Endothelial cell of umbilical vein (primary cell): ENCODE measurements at regions not wholly inside any gene's neighbourhood (a gene's known extent, or its start where the extent isn't known, plus 50 kb on each side); places are given as distances from the start of the nearest gene placed in this dataset.

Experiments used
- BruUV-seq: library from RNA; stranded (reverse); fragments of 400-500 nt; replicated peaks from 2 replicates; lab custom pipeline; 2021; lab: Mats Ljungman, UMichigan
- CTCF ChIA-PET: fragments of 300-600, 350-600 bp; sonication (Branson Sonifier 250); formaldehyde crosslinking; loops from one replicate; lab custom pipeline; 2021; ENCODE audit warnings: antibody characterized with exemption, inconsistent platforms; lab: Charles Lee
- POLR2A ChIA-PET: fragments of 300-600, 350-600 bp; sonication (Branson Sonifier 250); formaldehyde crosslinking; loops from one replicate; lab custom pipeline; 2021; ENCODE audit warnings: antibody characterized with exemption, inconsistent platforms; lab: Charles Lee
- DNase-seq: peaks from one replicate; pipeline ENCODE4 v3.0.0-alpha.2; 2011; ENCODE audit warnings: low read depth, low spot score
- FAIRE-seq: peaks from 2 replicates; lab custom pipeline; 2011; peaks lifted over from hg19 to GRCh38; lab: Jason Lieb, UNC
- H2AFZ ChIP-seq: 2 replicates; pipeline ENCODE4 v1.6.0; 2012; ENCODE audit warnings: low read depth, low read length, control low read depth, inconsistent platforms
- H3K27ac ChIP-seq: 2 replicates; pipeline ENCODE4 v1.5.1; 2011; ENCODE audit warnings: low read depth, mild to moderate bottlenecking, control low read depth, low read length, moderate library complexity; ENCODE audit not compliant: insufficient read depth
- H3K27me3 ChIP-seq, 2 experiments: 2 replicates each; pipeline versions ENCODE4 v1.6.0 to v1.6.1; 2011; ENCODE audit warnings: low read length in 2 of 2, mixed read lengths in 1 of 2; ENCODE audit not compliant: control insufficient read depth in 2 of 2, insufficient read depth in 2 of 2
- H3K36me3 ChIP-seq, 2 experiments: 2 replicates in 1 of 2; 3 replicates in 1 of 2; pipeline ENCODE4 v1.5.1; 2011; ENCODE audit warnings: low read length in 2 of 2, mild to moderate bottlenecking in 1 of 2, moderate library complexity in 1 of 2; ENCODE audit not compliant: control insufficient read depth in 2 of 2, insufficient read depth in 2 of 2; ENCODE audit errors: extremely low read depth in 1 of 2
- H3K4me1 ChIP-seq: 3 replicates; pipeline ENCODE4 v1.5.1; 2011; ENCODE audit warnings: mild to moderate bottlenecking, low read length; ENCODE audit not compliant: control insufficient read depth, insufficient read depth; ENCODE audit errors: extremely low read depth
- H3K4me2 ChIP-seq: 2 replicates; pipeline ENCODE4 v1.6.1; 2011; ENCODE audit warnings: low read length, control low read depth, mixed read lengths; ENCODE audit not compliant: insufficient read depth
- H3K4me3 ChIP-seq, 3 experiments: fragments of 200-600 bp in 1 of 3; sonication (generic), shearing (Covaris generic) in 1 of 3; replicated peaks in 1 of 3; 2 replicates each; pipeline ENCODE4 v1.5.1; 2011 to 2016; ENCODE audit warnings: control low read depth in 3 of 3, low read length in 3 of 3, mild to moderate bottlenecking in 2 of 3, inconsistent platforms in 1 of 3, low read depth in 1 of 3, moderate library complexity in 1 of 3; ENCODE audit not compliant: insufficient read depth in 1 of 3
- H3K79me2 ChIP-seq: 2 replicates; pipeline ENCODE4 v1.6.0; 2012; ENCODE audit warnings: low read length, inconsistent platforms; ENCODE audit not compliant: control insufficient read depth, insufficient read depth
- H3K9ac ChIP-seq: replicated peaks from 2 replicates; pipeline ENCODE3; 2011; ENCODE audit warnings: low read length, control low read depth; ENCODE audit not compliant: insufficient read depth; ENCODE audit errors: extremely low read depth
- H3K9me1 ChIP-seq: replicated peaks from 3 replicates; pipeline ENCODE4 v1.6.0; 2011; ENCODE audit warnings: mild to moderate bottlenecking, low read length; ENCODE audit not compliant: control insufficient read depth, insufficient read depth; ENCODE audit errors: extremely low read depth
- H3K9me3 ChIP-seq: replicated peaks from 2 replicates; pipeline ENCODE4 v1.5.1; 2012; ENCODE audit warnings: low read length, inconsistent platforms; ENCODE audit not compliant: control insufficient read depth, insufficient read depth
- H4K20me1 ChIP-seq: replicated peaks from 2 replicates; pipeline ENCODE3; 2011; ENCODE audit warnings: mild to moderate bottlenecking, low read length; ENCODE audit not compliant: control insufficient read depth, insufficient read depth; ENCODE audit errors: extremely low read depth
- EZH2 ChIP-seq: IDR thresholded peaks from 2 replicates; pipeline ENCODE4 v1.6.1; 2012; ENCODE audit warnings: borderline replicate concordance, low read depth, mild to moderate bottlenecking, moderate library complexity, low read length, inconsistent platforms; ENCODE audit not compliant: severe bottlenecking
- FOS ChIP-seq: IDR thresholded peaks from 2 replicates; pipeline ENCODE4 v1.6.1; 2011; ENCODE audit warnings: mild to moderate bottlenecking, low read length, moderate library complexity, borderline replicate concordance; ENCODE audit not compliant: insufficient read depth
- GATA2 ChIP-seq: IDR thresholded peaks from 2 replicates; pipeline ENCODE4 v1.7.0; 2011; ENCODE audit warnings: low read depth, mild to moderate bottlenecking, moderate library complexity, mixed read lengths, low read length; ENCODE audit not compliant: insufficient read length, insufficient read depth
- JUN ChIP-seq: IDR thresholded peaks from 2 replicates; pipeline ENCODE4 v1.6.1; 2011; ENCODE audit warnings: borderline replicate concordance, low read depth; ENCODE audit not compliant: insufficient read length, insufficient read depth
- MYC ChIP-seq: IDR thresholded peaks from one replicate; pipeline ENCODE4 v1.6.1; 2011; ENCODE audit warnings: mild to moderate bottlenecking, low read depth, low read length
- POLR2A ChIP-seq: IDR thresholded peaks from 2 replicates; pipeline ENCODE4 v1.6.1; 2012; ENCODE audit warnings: low read depth, mild to moderate bottlenecking, control low read depth, low read length
- POLR2AphosphoS5 ChIP-seq: IDR thresholded peaks from 2 replicates; pipeline ENCODE4 v1.6.1; 2012; ENCODE audit warnings: low read depth, mild to moderate bottlenecking, control low read depth, low read length, moderate library complexity; ENCODE audit not compliant: insufficient read depth
- dilution Hi-C: fragments of 300-500 bp; cut with MboI; formaldehyde crosslinking; loops from one replicate; pipeline ENCODE4 v1.15.0; 2019; ENCODE audit warnings: low sequenced_read_pairs; ENCODE audit not compliant: extremely low pct_ligation_motif_present
- intact Hi-C: fragments of 100-400 bp; cut with micrococcal nuclease; formaldehyde crosslinking; loops from one replicate; pipeline ENCODE4 v1.10.0; 2022
- TF ChIP-seq, protein P1 (sequence below), 2 donors: IDR thresholded peaks; 1 replicate in 1 of 2; 2 replicates in 1 of 2; pipeline ENCODE4 v1.5.1; 2011; ENCODE audit warnings: low read length in 2 of 2, mild to moderate bottlenecking in 2 of 2, moderate library complexity in 2 of 2, control low read depth in 1 of 2, inconsistent platforms in 1 of 2, low read depth in 1 of 2; ENCODE audit not compliant: insufficient read depth in 1 of 2; ENCODE audit errors: extremely low read depth in 1 of 2
- TF ChIP-seq, protein P2 (sequence below): IDR thresholded peaks from 2 replicates; pipeline ENCODE4 v1.6.1; 2011; ENCODE audit not compliant: insufficient read depth, insufficient read length

DNA sequence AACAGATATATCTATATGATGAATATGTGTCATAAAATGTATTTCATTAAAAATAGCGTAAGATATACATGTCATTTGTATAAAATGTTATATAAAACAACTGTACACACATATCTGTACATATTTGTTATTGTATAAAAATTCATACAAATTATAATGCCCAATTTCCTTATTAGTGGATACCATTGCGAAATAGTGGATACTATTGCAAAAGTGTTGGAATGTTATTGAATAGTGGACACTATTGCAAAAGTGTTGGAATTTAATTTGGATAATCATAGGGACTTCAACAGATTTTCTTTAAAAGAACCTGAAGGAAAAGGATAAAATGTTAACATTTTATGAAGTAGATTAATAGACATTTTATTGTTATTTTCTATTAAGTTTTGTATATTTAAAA, 487.4 kb downstream of the HAO1 start:
- Histone ChIP-seq H3K27me3 (no peaks in the 10 kb centered on the region), H4K20me1 (no peaks in the 10 kb centered on the region), H3K4me2 (no peak overlapping the region), H3K79me2 (no peaks in the 10 kb centered on the region), H3K36me3 (no peaks in the 10 kb centered on the region), H3K9ac (no peak overlapping the region), H3K9me1 (no peaks in the 10 kb centered on the region), H3K4me1 (no peaks in the 10 kb centered on the region), H3K4me3 (no peak overlapping the region), H3K27ac (no peak overlapping the region), H3K9me3 (no peaks in the 10 kb centered on the region), H2AFZ (no peak overlapping the region)
- ChIA-PET CTCF (no interaction called here), POLR2A (no interaction called here)
- TF ChIP-seq POLR2AphosphoS5 (no peak), POLR2A (no peak), EZH2 (no peak), FOS (no peak), GATA2 (no peak), MYC (no peak), JUN (no peak)
- TF ChIP-seq, protein P1, sequence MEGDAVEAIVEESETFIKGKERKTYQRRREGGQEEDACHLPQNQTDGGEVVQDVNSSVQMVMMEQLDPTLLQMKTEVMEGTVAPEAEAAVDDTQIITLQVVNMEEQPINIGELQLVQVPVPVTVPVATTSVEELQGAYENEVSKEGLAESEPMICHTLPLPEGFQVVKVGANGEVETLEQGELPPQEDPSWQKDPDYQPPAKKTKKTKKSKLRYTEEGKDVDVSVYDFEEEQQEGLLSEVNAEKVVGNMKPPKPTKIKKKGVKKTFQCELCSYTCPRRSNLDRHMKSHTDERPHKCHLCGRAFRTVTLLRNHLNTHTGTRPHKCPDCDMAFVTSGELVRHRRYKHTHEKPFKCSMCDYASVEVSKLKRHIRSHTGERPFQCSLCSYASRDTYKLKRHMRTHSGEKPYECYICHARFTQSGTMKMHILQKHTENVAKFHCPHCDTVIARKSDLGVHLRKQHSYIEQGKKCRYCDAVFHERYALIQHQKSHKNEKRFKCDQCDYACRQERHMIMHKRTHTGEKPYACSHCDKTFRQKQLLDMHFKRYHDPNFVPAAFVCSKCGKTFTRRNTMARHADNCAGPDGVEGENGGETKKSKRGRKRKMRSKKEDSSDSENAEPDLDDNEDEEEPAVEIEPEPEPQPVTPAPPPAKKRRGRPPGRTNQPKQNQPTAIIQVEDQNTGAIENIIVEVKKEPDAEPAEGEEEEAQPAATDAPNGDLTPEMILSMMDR (IDR thresholded peaks at IDR 0.05; ENCODE audit: extremely low read depth in 1 of 2, insufficient read depth in 1 of 2, low read depth in 1 of 2, low read length in 2 of 2), result no peak
- TF ChIP-seq, protein P2, sequence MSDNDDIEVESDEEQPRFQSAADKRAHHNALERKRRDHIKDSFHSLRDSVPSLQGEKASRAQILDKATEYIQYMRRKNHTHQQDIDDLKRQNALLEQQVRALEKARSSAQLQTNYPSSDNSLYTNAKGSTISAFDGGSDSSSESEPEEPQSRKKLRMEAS, result no peak
- no TSS peak for BruUV-seq
- FAIRE-seq, result no peak
- dilution Hi-C loops (no loop called here), intact Hi-C loops (no loop called here)
- no peak for DNase-seq
